HG02973 (cell line): ENCODE measurements at regions not wholly inside any gene's neighbourhood (a gene's known extent, or its start where the extent isn't known, plus 50 kb on each side); places are given as distances from the start of the nearest gene placed in this dataset.
A peak's percentile ranks its signal among the peaks of the same experiment; 100 is the strongest.

Experiments
- ATAC-seq: cut with Tn5 transposase; IDR thresholded peaks from one replicate; pipeline ENCODE4 v1.9.1; 2021; ENCODE audit warnings: moderate library complexity; ENCODE audit not compliant: unreplicated experiment

- ATAC-seq = no peak
Observed at GRCh38 chr4:180493299-180493698, 1749.9 kb upstream of the TENM3 start.

- no peak for ATAC-seq
Observed at GRCh38 chr4:180500154-180500553, 1743.0 kb upstream of the TENM3 start.

- no peak for ATAC-seq
Observed at GRCh38 chr4:180512801-180513475, 1730.3 kb upstream of the TENM3 start.

GRCh38 chr4:180518906-180519305, 1724.3 kb upstream of the TENM3 start:
- ATAC-seq = no peak

- no peak for ATAC-seq
Observed at GRCh38 chr4:180521181-180521580, 1722.0 kb upstream of the TENM3 start.

DNA sequence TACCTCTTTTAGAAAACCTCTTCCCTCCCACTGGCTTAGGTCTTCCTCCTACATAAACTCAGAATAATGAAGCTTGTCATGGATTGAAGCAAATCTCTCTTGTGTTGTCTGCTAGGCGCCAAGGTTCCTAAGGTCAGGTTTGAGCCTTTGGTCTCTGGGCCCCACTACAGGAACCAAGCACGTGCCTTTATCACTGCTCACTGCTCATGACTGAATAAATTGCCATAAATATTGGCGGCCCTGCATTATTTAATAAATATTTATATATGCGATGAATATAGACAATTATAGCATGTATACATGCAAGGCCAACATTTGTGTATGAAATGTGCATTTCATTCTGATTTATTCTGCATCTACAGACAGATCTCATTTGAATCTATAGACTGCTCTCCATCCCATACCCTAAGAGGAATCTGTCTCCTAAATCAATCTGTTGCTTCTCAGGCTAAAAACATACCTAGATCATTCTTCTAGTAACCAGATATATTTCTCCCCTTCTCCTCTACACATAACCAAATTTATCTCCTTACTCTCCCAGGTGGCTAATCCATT, 1717.6 kb upstream of the TENM3 start:
- ATAC-seq = no peak

DNA sequence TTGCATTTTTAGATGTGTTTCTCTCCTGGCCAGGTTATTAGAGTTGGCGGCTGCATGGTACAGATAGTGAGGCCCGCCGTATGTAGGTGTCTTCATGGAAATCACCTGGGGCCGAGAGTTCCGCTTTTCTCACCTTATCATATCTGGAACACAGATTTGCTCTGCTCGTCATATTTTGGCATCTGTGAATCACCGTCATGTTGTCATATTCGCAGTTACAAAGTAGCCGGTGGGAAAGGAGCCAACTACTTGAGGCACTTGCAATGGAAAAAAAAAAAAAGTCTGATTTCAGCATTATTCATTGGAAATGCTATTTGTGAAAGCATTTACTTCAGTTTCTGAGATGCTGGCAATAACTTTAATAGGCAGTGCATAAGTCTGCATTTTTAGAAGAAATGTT, 1715.2 kb upstream of the TENM3 start:
- no peak for ATAC-seq

GRCh38 chr4:180530787-180531186, 1712.4 kb upstream of the TENM3 start:
- ATAC-seq = no peak

DNA sequence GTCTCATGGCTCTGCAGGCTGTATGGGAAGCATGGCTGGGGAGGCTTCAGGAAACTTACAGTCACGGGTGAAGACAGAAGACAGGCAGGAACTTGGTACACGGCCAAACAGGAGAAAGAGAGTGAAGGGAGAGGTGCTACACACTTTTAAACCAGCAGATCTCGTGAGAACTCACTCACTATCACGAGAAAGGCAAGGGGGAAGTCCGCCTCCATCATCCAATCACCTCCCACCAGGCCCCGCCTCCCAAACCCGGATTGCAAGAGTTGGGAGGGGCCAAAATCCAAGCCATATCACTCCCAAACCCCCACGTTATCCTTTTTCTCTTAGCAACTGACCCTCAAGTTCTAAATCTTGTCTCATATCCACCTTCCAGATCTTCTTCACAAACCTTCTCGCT, 1710.5 kb upstream of the TENM3 start:
- ATAC-seq = no peak

- ATAC-seq = no peak
Observed at GRCh38 chr4:180538384-180539057, 1704.7 kb upstream of the TENM3 start.

DNA sequence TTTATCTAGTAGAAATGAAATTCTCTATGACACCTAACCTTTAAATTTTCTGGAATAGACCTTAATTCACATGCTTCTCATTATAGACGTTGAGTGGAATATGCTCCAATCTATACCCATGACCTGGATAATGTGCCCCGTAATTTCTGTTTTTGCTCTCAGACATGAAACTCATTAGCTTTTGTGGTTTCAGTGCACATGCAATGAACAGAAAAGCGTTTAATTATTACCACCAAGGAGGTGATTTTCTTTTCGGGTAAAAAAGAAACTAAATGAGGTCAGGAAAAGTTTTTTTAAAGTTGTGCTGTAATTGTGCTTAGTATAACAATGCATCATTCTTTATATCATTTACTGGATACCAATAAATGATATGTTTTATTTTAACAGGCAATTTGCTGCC, 1703.9 kb upstream of the TENM3 start:
- peak; percentile 54 for ATAC-seq

DNA sequence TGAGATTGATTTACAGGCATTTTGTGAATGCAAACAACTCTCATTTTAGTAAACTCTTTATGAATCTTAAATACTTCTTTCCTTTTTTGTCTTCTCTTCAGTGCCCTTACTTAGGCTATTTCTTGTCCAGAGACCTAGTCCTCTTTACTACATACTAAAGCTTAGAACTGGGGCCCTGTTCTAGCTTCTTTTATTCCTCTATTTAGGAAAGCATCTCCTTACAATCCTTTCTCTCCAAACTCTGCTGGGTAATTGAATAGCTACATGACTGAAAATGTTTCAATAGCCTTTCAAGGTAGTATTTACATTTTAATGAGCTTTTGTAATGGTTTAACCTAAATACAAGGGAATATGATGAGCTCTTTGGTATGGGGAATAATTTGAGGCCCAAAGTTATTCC, 1701.5 kb upstream of the TENM3 start:
- ATAC-seq = no peak

GRCh38 chr4:180542445-180543100, 1700.6 kb upstream of the TENM3 start:
- ATAC-seq = no peak

DNA sequence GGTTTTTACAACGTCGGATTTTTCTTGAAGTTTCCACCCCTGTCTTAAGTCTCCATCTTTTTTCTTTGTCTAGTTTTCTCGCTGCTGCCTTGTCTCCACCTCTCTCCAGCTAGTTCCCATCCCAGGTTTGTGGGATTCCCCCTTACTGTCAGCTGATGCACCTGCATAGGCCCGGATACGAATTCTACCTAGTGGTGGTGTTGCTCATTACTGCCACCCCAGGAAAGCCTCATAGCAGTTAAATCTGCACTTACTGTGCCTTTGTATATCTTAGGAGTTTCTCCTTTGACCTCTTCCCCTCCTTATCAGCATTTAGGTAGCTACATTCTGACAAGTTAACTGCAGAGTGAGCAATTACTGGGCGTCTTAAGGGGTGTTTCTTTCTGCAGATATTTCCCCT, 1693.1 kb upstream of the TENM3 start:
- ATAC-seq = no peak

DNA sequence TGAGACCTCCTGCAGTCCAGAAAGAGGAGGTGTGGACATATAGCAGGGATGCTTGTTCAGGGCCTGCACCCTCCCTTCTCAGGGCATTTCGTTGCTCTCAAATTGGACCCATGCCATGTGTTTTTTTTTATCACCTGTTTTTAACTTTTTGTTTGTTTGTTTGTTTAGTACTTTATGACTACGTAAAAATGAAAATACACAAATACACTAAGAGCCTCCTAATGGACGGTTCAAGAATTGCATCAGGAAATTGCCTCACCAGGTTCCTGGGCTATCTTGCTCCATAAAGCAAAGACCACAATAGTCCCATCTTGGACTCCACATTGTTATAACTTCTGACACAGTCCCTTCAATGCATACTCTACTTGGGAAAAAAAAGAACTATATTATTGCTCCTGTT, 1685.9 kb upstream of the TENM3 start:
- ATAC-seq = no peak

DNA sequence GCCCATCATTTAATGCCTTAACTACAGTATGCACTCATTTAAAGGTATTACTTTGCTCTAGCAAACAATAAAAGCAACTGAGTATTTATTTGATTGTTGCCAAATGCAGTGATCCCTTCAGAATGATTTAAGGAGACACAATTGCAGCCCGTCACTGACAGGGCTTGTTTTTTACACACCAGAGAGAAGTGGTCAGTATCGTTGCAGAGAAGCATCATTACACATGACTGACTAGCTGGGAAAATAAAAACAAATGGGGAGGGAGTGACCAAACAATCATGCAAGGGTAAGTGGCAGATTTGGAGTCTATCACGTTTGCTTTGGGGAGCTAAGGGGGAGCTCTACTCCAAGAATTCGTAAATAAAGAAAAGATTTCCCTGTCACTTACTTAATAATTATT, 1685.3 kb upstream of the TENM3 start:
- no peak for ATAC-seq

GRCh38 chr4:180558427-180558826, 1684.8 kb upstream of the TENM3 start:
- no peak for ATAC-seq

DNA sequence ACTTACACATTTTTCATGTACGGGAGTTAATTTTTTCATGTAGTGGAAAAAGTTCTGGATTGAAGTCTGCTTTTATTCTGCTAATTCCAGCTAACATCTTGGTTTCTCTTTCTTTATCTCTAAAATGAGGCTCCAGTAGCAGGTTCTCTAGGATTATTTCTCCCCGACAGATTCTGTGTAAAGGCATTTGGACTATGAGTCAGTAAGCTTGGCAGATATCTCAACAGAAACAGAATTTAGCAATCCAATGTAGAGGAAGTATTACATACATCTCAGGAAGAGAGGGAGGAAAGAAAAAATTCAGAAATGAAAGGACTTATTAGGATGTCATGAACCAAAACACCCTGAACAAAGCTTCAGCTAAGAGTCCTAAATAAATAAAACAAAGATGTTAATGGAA, 1682.3 kb upstream of the TENM3 start:
- ATAC-seq = no peak

- no peak for ATAC-seq
Observed at GRCh38 chr4:180564026-180564425, 1679.2 kb upstream of the TENM3 start.

DNA sequence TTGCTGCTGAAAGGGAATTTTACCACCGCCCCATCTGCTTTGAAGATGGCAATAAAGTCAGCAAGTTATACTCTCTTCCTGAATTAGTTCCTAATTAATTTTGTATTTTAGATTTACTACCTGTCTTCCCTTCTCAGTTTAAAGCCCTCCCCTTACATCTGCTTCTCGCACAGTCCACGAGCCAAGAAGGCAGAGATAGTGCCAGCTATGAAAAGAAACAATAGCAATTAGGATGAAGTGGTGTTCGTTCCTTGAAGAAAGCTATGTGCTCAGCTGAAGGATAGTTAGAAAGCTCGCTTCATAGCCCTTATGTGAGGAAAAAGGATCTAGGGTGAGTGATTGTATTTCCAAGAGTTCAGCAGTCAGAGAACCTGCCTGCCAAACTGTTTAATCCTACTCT, 1678.8 kb upstream of the TENM3 start:
- ATAC-seq = no peak

- ATAC-seq = no peak
Observed at GRCh38 chr4:180565856-180566431, 1677.3 kb upstream of the TENM3 start.

DNA sequence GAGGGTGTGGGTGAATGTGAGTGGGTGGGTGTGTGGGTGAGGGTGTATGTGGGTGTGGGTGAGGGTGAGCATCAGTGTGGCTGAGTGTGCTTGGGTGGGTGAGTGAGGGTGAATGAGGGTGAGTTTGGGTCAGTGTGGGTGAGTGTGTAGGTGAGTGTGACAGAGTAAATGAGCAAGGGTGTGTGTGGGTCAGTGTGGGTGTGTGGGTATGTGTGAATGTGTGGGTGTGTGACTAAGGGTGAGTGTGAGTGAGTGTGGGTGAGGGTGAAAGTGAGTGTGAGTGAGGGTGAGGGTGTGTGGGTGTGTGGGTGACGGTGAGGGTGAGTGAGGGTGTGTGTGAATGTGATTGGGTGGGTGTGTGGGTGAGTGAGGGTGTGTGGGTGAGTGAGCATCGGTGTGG, 1676.7 kb upstream of the TENM3 start:
- ATAC-seq = no peak
